ENCODE measurements at regions not wholly inside any gene's neighbourhood (a gene's known extent, or its start where the extent isn't known, plus 50 kb on each side); places are given as distances from the start of the nearest gene placed in this dataset.

DNA sequence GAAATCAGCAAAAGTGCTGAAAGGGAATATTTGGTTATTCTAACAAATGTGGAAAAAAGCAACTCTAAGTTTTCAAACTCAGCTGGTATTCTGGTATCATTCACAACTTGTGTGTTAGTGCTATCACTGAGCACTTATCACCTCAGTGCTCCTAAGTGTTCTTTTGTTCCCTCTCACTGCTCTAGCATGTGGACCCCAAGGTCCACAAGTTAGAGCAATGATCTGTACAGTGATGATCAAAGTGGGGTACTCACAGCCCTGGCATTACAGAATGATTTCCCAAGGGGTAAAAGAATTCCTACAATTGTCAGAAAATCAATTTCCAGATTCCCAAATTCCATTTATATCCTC is 575.0 kb downstream of the DIAPH3 start:
- Histone ChIP-seq H3K27me3 (ENCODE audit: insufficient read depth in 3 of 3, low read length in 2 of 3) (no peaks in the 10 kb centered on the region), H3K4me3 (no peak overlapping the region), H3K36me3 (ENCODE audit: insufficient read depth in 1 of 2, low read depth in 1 of 2) (no peaks in the 10 kb centered on the region), H3K4me1 (no peaks in the 10 kb centered on the region), H3K9me3 (no peaks in the 10 kb centered on the region), H3K27ac (no peak overlapping the region)
- TF ChIP-seq, protein P1, sequence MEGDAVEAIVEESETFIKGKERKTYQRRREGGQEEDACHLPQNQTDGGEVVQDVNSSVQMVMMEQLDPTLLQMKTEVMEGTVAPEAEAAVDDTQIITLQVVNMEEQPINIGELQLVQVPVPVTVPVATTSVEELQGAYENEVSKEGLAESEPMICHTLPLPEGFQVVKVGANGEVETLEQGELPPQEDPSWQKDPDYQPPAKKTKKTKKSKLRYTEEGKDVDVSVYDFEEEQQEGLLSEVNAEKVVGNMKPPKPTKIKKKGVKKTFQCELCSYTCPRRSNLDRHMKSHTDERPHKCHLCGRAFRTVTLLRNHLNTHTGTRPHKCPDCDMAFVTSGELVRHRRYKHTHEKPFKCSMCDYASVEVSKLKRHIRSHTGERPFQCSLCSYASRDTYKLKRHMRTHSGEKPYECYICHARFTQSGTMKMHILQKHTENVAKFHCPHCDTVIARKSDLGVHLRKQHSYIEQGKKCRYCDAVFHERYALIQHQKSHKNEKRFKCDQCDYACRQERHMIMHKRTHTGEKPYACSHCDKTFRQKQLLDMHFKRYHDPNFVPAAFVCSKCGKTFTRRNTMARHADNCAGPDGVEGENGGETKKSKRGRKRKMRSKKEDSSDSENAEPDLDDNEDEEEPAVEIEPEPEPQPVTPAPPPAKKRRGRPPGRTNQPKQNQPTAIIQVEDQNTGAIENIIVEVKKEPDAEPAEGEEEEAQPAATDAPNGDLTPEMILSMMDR (IDR thresholded peaks at IDR 0.05): no peak
- ATAC-seq: no peak
- no peak for DNase-seq
- intact Hi-C loops (cut with DNase I): no loop called here

DNA sequence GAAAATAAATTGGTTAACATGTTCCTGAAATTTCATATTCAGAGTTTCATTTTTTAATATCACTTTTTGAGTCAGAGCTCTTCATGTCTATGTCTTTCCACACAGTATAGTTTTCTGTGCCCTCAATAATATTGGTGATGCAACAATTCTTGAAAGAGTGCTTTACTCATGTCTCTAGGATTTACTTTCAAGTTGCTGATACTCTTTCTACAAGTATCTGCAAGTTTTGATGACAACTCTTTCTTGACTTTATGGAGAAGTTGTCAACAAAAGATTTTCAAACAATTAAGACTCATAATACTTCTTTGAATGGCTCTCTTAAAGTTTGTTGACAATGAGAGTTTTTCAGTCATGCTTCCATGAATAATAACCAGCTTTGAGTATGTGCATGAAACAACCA is 561.7 kb downstream of the DIAPH3 start:
- intact Hi-C loops (cut with DNase I): no loop called here
- Histone ChIP-seq H3K4me1 (no peaks in the 10 kb centered on the region), H3K27me3 (ENCODE audit: insufficient read depth in 3 of 3, low read length in 2 of 3) (no peaks in the 10 kb centered on the region), H3K36me3 (ENCODE audit: insufficient read depth in 1 of 2, low read depth in 1 of 2) (no peaks in the 10 kb centered on the region), H3K27ac (no peak overlapping the region), H3K4me3 (no peak overlapping the region), H3K9me3 (no peaks in the 10 kb centered on the region)
- ATAC-seq: no peak
- DNase-seq: no peak
- TF ChIP-seq, protein P1 (IDR thresholded peaks at IDR 0.05): no peak

DNA sequence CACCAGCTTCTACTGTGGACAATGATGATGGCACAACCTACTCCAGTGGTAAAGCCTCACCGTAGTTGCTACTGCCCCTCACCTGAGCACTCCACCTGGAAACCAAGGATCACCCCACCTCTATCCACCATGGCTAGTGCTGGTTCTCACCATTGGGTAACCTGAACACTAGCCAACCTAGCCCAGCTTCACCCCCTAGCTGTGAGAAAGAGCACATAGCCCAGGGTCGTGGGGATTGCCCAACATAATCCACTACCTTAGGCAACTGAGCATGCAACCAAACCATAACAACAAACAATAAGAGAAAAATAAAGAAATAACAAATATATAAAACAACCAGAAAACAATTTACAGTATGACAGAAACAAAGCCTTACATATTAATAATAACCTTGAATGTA is 560.1 kb downstream of the DIAPH3 start:
- H3K27me3 ChIP-seq (ENCODE audit: insufficient read depth in 3 of 3, low read length in 2 of 3): no peaks in the 10 kb centered on the region
- 89 to 91% (median 91%) methylated on average over 2 of the region's 2 CpGs for WGBS, 3 donors
- no peaks in the 10 kb centered on the region for H3K9me3 ChIP-seq
- DNase-seq (no peak), ATAC-seq (no peak)
- no peak overlapping the region for H3K4me3 ChIP-seq
- no peak overlapping the region for H3K27ac ChIP-seq
- no peaks in the 10 kb centered on the region for H3K4me1 ChIP-seq
- TF ChIP-seq, protein P1 (IDR thresholded peaks at IDR 0.05): no peak
- intact Hi-C loops (cut with DNase I): no loop called here
- no peaks in the 10 kb centered on the region for H3K36me3 ChIP-seq (ENCODE audit: insufficient read depth in 1 of 2, low read depth in 1 of 2)

DNA sequence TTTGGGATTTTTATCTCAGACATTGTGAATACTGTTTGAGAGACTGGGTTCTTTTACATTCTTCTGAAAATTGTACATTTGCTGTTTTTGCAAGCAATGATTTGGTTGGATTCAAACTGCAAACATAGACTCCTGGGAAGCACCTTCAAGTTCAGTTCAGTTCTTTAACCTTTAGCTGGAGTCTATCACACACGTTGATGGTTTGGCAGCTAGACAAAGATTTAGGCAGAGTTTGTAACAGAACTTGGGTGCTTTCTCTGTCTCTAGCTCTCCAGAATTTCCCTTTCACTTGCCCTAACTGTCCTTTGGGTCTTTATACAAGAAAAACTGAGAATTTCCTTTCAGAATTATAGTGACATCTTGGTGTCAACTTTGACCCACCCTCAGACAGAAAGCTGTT is 556.6 kb downstream of the DIAPH3 start:
- Histone ChIP-seq H3K27me3 (ENCODE audit: insufficient read depth in 3 of 3, low read length in 2 of 3) (no peaks in the 10 kb centered on the region), H3K27ac (no peak overlapping the region), H3K36me3 (ENCODE audit: insufficient read depth in 1 of 2, low read depth in 1 of 2) (no peaks in the 10 kb centered on the region), H3K9me3 (no peaks in the 10 kb centered on the region), H3K4me1 (no peaks in the 10 kb centered on the region), H3K4me3 (no peak overlapping the region)
- 32% methylated on average over 1 of the region's 1 CpG for WGBS, 3 donors
- ATAC-seq: no peak
- no peak for DNase-seq
- TF ChIP-seq, protein P1 (IDR thresholded peaks at IDR 0.05): no peak
- intact Hi-C loops (cut with DNase I): no loop called here

DNA sequence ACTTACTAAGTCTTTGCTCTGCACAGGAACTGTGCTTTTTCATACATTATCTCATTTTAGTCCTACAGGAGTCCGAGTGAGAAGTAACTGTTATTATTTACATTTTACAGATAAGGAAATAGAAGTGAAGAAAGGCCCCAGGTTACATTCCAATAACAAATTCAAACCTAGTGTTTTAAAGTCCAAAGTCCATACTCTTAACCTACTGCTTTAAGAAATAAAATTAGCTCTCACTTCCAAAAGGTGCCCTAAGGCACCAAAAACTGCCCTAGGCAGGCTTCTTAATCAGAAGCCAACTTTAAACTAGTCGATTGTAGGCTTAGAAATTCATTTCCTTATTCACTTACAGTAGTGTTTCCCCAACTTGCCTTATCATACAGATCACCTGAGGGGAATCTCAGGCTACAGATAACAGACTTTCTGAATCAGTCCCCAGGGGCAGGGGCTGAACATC is 555.9 kb downstream of the DIAPH3 start:
- ATAC-seq: no peak
- intact Hi-C loops (cut with DNase I): no loop called here
- Histone ChIP-seq H3K27me3 (ENCODE audit: insufficient read depth in 3 of 3, low read length in 2 of 3) (no peaks in the 10 kb centered on the region), H3K4me3 (no peak overlapping the region), H3K36me3 (ENCODE audit: insufficient read depth in 1 of 2, low read depth in 1 of 2) (no peaks in the 10 kb centered on the region), H3K4me1 (no peaks in the 10 kb centered on the region), H3K27ac (no peak overlapping the region), H3K9me3 (no peaks in the 10 kb centered on the region)
- 28 to 77% (median 76%) methylated on average over 2 of the region's 2 CpGs for WGBS, 3 donors
- TF ChIP-seq, protein P1 (IDR thresholded peaks at IDR 0.05): no peak
- DNase-seq: no peak

Measured in psoas muscle (tissue), 7 donors.